ENCODE measurements at regions not wholly inside any gene's neighbourhood (a gene's known extent, or its start where the extent isn't known, plus 50 kb on each side); places are given as distances from the start of the nearest gene placed in this dataset.
"Not testable (repeated sequence)": the region's sequence is repeated elsewhere in the genome, so short reads cannot be mapped to it uniquely, and the experiment has no call there.

DNA sequence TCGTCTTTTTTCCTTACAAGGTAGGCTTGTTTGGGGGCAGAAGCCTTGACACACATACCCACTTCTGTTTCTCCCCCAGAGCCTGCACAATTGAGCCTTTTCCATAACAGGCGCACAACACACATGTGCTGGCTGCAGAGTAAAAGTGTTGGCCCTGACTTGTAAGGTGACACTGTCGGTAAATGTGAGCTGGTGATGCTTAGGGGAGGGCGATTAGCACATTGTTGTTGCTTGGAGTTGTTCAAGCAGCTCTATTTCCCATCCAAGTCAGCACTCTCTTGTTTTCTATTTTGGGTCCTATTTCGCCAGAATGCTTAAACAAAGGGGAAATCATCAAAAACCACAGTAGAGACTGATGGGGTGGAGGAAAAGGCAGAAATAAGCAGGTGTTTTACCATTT is 51.9 kb upstream of the PTPRJ start:
- DNase-seq (ENCODE audit: low spot score) = no peak

DNA sequence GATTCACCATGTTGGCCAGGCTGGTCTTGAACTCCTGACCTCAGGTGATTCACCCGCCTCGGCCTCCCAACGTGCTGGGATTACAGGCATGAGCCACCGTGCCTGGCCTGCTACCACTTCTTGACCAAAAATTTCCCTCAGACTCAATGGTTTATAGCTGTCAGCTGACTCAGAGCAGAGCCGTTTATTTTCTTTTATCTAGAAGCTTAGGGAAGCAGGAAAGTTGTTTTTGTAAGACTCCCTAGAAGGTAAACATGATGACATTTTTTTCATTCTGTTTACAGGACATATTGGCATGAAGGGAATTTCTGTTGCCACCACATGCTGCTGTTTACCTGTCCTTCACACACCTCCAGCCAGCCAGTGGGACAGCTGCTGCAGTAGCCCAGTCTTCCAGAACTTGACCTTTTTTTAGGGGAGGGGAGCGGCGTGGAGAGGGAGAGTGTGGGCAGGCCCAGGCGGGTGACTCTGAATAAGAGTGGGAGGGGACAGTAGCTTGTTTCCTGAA is 56.1 kb upstream of the PTPRJ start:
- DNase-seq (ENCODE audit: low spot score) = no peak

- DNase-seq (ENCODE audit: low spot score) = no peak
These were observed 56.7 kb upstream of the PTPRJ start for GRCh38 chr11:47923667-47924066.

- not testable (repeated sequence) for DNase-seq (ENCODE audit: low spot score)
These were observed 59.2 kb upstream of the PTPRJ start for GRCh38 chr11:47921080-47921555.

GRCh38 chr11:47918882-47919495 is 61.4 kb upstream of the PTPRJ start:
- DNase-seq (ENCODE audit: low spot score) = no peak

DNA sequence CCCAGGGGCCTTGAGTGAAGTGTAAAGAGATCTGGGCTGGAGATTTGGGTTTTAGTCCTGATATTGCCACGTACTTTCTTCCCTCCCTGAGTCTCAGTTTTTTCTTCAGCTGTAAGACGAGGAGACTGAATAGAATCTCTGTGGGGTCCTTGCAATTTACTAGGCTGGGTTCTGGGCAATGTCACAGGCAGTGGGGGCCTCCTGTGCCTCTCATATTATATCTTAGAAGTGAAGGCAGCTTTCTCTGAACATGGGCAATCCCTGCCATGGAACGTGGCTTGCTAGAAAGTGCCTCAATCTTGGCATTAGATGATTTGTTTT is 62.0 kb upstream of the PTPRJ start:
- no peak for DNase-seq (ENCODE audit: low spot score)

DNA sequence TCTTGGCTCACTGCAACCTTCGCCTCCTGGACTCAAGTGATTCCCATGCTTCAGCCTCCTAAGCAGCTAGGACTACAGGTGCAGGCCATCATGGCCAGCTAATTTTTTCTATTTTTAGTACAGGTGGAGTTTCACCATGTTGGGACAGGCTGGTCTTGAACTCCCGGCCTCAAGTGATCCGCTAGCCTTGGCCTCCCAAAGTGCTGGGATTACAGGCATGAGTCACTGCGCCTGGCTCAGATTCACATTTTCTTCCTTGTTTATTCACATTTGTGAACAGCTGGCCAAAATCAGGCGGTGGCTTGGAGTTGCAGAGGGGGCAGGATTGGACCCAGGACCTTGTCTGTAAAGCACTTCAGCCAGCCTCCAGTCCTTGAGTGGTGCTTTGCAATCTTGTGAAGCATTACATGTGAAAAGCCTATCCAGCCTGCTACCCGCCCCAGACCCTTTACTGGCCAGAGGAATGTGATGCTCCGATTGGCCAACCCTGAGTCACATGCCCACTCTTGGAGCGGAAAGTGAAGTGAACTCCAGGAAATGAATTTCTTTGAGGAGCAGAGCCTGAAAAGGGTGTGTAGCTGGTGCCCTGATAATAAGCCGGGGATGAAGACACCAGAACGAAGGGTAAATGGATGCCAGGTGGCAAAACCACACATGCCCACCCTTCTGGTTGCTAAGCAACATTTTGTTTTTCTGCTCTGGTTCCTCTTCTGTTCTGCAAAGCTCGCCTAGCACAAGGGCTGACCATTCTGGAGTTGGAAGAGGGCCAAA is 62.6 kb upstream of the PTPRJ start:
- DNase-seq (ENCODE audit: low spot score) = peak; percentile 72

DNA sequence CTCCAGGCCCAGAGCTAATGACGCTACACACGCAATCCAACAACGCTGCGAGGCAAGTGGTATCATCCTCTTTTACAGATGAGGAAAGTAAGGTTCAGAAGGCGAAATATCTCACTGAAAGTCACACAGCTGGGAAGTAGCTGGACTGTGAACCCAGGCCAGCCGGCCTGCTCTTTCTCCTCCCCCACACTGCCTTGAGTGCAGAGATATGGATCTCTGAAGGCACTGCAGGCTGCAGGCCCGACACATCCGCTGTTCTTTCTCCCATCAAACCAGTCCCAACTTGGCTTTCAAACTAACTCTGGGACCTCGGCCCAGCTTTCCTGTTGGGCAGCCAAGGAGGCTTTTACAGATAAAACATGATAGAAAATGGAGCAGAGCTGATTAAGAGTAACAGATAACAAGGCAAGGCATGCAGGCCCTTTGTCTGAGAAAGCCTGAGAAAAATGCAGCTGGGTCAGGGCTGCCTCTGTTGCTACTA is 64.0 kb upstream of the PTPRJ start:
- no peak for DNase-seq (ENCODE audit: low spot score)

GRCh38 chr11:47915783-47916182 is 64.6 kb upstream of the PTPRJ start:
- no peak for DNase-seq (ENCODE audit: low spot score)

DNA sequence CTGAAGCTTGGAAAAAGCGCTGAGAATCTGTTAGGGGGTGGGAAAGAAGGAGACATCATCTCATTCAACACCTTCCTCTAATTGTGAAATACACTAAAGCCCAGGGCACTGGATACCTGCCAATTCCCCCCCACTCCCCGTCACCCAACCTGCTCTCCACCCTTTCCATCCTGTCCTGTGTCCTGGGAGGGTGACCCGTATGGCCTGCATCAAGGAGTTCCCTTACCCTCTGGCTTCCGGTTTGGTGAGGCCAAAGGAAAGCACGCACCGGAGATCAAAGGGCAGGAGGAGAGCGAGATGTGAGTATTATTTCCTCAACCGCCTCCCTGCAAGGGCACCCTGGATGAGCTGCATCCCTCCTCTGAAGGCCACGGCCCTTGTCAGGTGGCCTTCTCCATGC is 65.0 kb upstream of the PTPRJ start:
- DNase-seq (ENCODE audit: low spot score) = no peak

DNA sequence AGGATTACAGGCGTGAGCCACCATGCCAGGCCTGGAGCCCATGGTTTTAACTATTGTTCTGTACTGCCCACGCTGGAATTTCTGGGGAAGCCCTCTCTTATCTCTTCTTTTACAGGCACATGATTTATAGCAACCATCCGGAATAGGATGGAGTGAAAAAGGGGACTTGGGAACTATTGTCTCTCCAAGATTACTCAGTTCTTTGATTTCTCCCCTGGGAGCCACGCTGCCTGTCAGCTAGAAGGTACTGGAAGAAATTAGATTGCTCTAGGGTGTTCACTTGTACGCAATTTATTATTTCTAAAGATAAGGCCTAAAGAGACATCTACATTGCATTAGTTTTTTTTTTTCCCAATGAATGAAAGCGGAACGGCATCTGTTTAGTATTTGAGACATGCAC is 65.6 kb upstream of the PTPRJ start:
- no peak for DNase-seq (ENCODE audit: low spot score)

DNA sequence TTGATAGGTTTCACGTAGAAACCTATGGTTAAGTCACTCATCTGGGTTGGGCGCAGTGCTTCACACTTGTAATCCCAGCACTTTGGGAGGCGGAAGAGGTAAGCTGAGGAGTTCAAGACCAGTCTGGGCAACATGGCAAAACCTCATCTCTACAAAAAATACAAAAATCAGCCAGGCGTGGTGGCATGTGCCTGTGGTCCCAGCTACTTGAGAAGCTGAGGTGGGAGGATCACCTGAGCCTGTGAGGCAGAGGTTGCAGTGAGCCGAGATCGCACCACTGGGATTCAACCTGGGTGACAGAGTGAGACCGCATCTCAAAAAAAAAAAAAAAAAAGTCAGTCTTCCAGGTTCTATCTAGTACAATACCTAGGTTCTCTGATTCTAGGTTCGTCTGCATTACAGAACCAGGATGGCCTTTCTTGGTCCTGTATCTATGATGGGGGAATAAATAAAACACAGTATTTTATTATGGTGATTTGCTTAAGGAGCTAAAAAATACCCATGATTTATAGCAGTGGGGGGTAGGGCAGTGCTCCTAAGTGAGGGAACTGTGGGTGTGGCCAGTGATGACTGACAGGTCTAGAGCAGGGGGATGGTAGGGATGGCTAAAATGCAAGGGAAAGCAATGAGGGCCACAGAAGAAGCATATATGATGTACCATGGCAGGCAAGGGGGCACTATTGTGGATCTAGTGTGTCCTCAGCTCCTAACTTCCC is 65.5 kb upstream of the NUP160 start:
- DNase-seq (ENCODE audit: low spot score) = no peak

GRCh38 chr11:47912843-47913437 is 64.8 kb upstream of the NUP160 start:
- no peak for DNase-seq (ENCODE audit: low spot score)

GRCh38 chr11:47911149-47911548 is 63.0 kb upstream of the NUP160 start:
- DNase-seq (ENCODE audit: low spot score) = no peak

DNA sequence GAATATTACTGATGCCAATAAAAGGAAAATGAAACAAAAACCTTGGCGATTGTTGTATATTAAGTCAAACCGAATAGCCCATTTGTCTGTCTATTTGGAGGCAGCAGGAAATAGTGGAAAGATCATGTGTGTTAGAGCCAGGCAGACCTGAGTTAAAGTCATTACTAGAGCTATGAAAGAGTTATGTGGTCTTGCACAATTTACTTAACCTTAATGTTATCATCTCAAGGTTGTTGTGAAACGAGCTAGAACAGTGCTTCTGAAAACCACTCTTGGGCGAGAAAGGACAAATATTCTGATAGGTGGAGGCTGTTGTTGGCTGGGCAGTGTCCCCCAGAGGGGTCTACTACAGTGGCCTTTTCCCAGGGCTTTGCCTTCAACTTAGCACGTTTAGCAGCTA is 60.0 kb upstream of the NUP160 start:
- DNase-seq (ENCODE audit: low spot score) = no peak

DNA sequence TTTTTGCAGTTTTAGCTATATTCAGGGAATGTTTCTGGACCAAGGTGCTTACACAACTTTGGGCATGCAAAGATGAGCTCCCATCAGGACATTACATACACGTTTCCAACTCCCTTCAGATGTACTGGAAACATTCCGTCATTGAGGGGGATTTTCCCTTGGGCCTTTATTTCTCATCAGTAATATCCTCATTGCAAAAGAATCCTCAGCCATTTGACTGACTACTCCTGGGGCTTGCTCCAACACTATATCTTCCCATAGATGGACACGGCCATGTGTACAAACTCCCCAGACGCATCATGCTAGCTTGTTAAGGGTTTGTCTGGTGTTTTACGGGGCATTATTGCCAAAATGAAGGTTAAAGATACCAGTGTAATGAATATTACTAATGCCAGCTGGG is 59.3 kb upstream of the NUP160 start:
- no peak for DNase-seq (ENCODE audit: low spot score)

- DNase-seq (ENCODE audit: low spot score) = no peak
These were observed 57.9 kb upstream of the NUP160 start for GRCh38 chr11:47906066-47906465.

DNA sequence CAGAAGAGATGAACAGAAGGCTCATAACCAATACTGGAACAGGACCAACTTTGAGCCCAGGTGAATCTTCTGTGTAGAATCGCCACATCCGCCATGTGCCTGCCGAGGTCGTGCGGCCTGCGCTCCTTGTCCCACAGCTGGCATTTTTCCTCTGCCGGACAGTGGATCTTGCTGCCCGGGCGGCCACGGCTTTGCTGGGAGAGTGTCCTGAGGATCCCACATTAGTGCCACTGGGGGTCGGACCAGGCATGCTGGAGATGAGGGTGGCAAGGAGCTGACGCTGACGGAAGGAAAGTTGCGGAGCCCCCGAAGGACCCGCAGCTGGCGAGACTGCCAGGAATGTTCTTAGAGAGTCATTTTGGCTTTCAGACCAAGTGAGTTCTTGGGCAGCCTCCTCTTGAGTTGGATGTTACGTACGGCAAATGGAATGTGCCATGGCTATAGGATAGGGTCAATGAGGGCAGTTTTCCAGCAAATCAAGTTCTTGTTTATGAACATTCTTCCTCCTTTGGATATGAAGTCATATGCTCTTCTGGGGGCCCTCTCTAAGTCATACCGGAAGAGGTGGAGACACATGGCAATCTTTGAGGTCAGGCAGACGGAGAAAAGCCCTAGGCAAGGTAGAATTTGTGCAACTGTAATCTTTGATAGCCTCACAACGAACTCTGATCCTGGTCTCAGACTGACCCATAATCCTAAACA is 57.4 kb upstream of the NUP160 start:
- no peak for DNase-seq (ENCODE audit: low spot score)

- no peak for DNase-seq (ENCODE audit: low spot score)
These were observed 56.7 kb upstream of the NUP160 start for GRCh38 chr11:47904808-47905207.

DNA sequence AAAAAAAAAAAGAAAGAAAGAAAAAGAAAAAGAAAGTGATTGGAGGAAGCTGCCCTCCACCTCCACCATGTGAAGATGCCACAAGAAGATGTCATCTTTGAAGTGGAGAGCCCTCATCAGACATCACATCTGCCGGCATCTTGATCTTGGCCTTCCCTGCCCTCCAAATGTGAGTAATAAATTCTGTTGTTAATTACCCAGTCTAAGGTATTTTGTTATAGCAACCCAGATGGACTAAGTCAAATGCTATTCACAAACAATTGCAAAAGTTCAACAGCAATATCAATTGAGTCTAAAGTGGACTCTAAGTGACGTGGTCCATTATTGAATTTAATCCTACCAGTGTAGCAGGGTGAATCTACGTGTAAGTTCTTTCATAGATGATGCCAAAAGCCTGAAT is 55.9 kb upstream of the NUP160 start:
- DNase-seq (ENCODE audit: low spot score) = no peak

GRCh38 chr11:47899801-47900200 is 51.7 kb upstream of the NUP160 start:
- DNase-seq (ENCODE audit: low spot score) = no peak
